NT2/D1 (cell line): ENCODE measurements at regions not wholly inside any gene's neighbourhood (a gene's known extent, or its start where the extent isn't known, plus 50 kb on each side); places are given as distances from the start of the nearest gene placed in this dataset.

Experiments used
- YY1 ChIP-seq: IDR thresholded peaks from 2 replicates; pipeline ENCODE4 v1.6.1; 2011; ENCODE audit not compliant: insufficient read length, insufficient read depth
- ZNF274 ChIP-seq: IDR thresholded peaks from 2 replicates; pipeline ENCODE4 v1.6.1; 2011; ENCODE audit warnings: mild to moderate bottlenecking, low read depth, low read length

DNA sequence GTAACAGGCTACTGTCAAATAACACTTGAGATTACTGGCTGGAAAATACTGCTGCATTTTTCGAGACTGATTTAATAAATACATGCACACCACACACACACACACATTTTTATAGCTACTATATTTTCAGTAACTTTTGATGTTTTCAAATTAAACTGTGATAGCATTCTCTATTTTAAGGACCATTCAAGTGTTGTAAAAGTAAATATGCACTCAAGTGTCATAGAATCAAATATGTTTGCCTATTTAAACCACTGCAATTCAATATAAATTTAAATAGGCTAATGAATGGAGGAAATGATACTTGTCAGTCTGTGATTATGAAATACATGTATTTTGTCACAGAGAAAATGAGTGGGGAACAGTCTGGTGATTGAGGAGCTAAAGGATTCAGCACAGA, 86.7 kb upstream of the TUBA3C start:
- TF ChIP-seq YY1 (no peak), ZNF274 (no peak)
